ENCODE measurements at regions not wholly inside any gene's neighbourhood (a gene's known extent, or its start where the extent isn't known, plus 50 kb on each side); places are given as distances from the start of the nearest gene placed in this dataset.

GRCh38 chr18:61679836-61680235 is 213.0 kb downstream of the RNF152 start:
- Histone ChIP-seq H3K79me1 (ENCODE audit: low read depth, low read length) (no peaks in the 10 kb centered on the region), H3K4me1 (ENCODE audit: control insufficient read depth in 2 of 2, insufficient read depth in 1 of 2, low read depth in 1 of 2, low read length in 2 of 2) (no peaks in the 10 kb centered on the region), H3K4me2 (ENCODE audit: insufficient read depth, low read length, poor library complexity, severe bottlenecking) (no peak overlapping the region), H3K27me3 (ENCODE audit: control insufficient read depth in 3 of 3, insufficient read depth in 3 of 3, low read depth in 1 of 3, low read length in 3 of 3) (peaks cover 0 to 4% (median 0%) of the 10 kb centered on the region in 3 experiments), H3K4ac (ENCODE audit: low read length) (no peak overlapping the region), H4K8ac (ENCODE audit: low read depth, low read length) (no peak overlapping the region), H3K18ac (ENCODE audit: low read length) (no peak overlapping the region), H3K4me3 (ENCODE audit: low read length in 2 of 2) (no peak overlapping the region), H2BK15ac (ENCODE audit: low read length) (no peak overlapping the region), H2BK5ac (ENCODE audit: low read length) (no peak overlapping the region), H3K36me3 (replicated peaks in 1 of 2; ENCODE audit: control insufficient read depth in 2 of 2, insufficient read depth in 2 of 2, low read length in 2 of 2) (no peaks in the 10 kb centered on the region), H3K9me3 (replicated peaks in 1 of 2; ENCODE audit: control insufficient read depth in 2 of 2, insufficient read depth in 1 of 2, low read depth in 1 of 2, low read length in 2 of 2) (peaks cover 2 to 6% of the 10 kb centered on the region in 2 donors), H2BK12ac (ENCODE audit: low read length) (no peak overlapping the region), H2BK120ac (ENCODE audit: low read depth, low read length) (no peak overlapping the region), H2AK5ac (ENCODE audit: low read depth, low read length) (no peak overlapping the region), H3K23ac (ENCODE audit: low read depth, low read length, poor library complexity) (no peak overlapping the region), H4K91ac (ENCODE audit: low read depth, low read length, poor library complexity) (no peak overlapping the region), H3K14ac (ENCODE audit: low read length) (no peak overlapping the region), H3K9ac (ENCODE audit: low read depth, low read length, poor library complexity) (no peak overlapping the region), H3K27ac (replicated peaks; ENCODE audit: low read length) (no peak overlapping the region), H2AFZ (ENCODE audit: low read length) (no peak overlapping the region)
- WGBS, 2 donors (ENCODE audit: extremely low coverage in 2 of 2, insufficient read length in 2 of 2, insufficient replicate concordance in 1 of 2), result no CpG with 5 or more reads among the region's 3 CpGs
- no peak for DNase-seq (ENCODE audit: low spot score)

- no peaks in the 10 kb centered on the region for H3K36me3 ChIP-seq (replicated peaks in 1 of 2; ENCODE audit: control insufficient read depth in 2 of 2, insufficient read depth in 2 of 2, low read length in 2 of 2)
- H2BK5ac ChIP-seq (ENCODE audit: low read length), result no peak overlapping the region
- WGBS, 2 donors (ENCODE audit: extremely low coverage in 2 of 2, insufficient read length in 2 of 2, insufficient replicate concordance in 1 of 2), result no CpG with 5 or more reads among the region's 4 CpGs
- H3K27me3 ChIP-seq (ENCODE audit: control insufficient read depth in 3 of 3, insufficient read depth in 3 of 3, low read depth in 1 of 3, low read length in 3 of 3), result peaks cover 0 to 4% (median 0%) of the 10 kb centered on the region in 3 experiments
- no peak overlapping the region for H4K8ac ChIP-seq (ENCODE audit: low read depth, low read length)
- no peak overlapping the region for H3K23ac ChIP-seq (ENCODE audit: low read depth, low read length, poor library complexity)
- H3K4me1 ChIP-seq (ENCODE audit: control insufficient read depth in 2 of 2, insufficient read depth in 1 of 2, low read depth in 1 of 2, low read length in 2 of 2), result no peaks in the 10 kb centered on the region
- H3K4ac ChIP-seq (ENCODE audit: low read length), result no peak overlapping the region
- H2BK15ac ChIP-seq (ENCODE audit: low read length), result no peak overlapping the region
- no peak overlapping the region for H3K14ac ChIP-seq (ENCODE audit: low read length)
- no peak overlapping the region for H2AK5ac ChIP-seq (ENCODE audit: low read depth, low read length)
- H3K9me3 ChIP-seq (replicated peaks in 1 of 2; ENCODE audit: control insufficient read depth in 2 of 2, insufficient read depth in 1 of 2, low read depth in 1 of 2, low read length in 2 of 2), result peaks cover 2 to 6% of the 10 kb centered on the region in 2 donors
- H3K79me1 ChIP-seq (ENCODE audit: low read depth, low read length), result no peaks in the 10 kb centered on the region
- DNase-seq (ENCODE audit: low spot score), result no peak
- no peak overlapping the region for H4K91ac ChIP-seq (ENCODE audit: low read depth, low read length, poor library complexity)
- H3K4me3 ChIP-seq (ENCODE audit: low read length in 2 of 2), result no peak overlapping the region
- H3K4me2 ChIP-seq (ENCODE audit: insufficient read depth, low read length, poor library complexity, severe bottlenecking), result no peak overlapping the region
- H3K18ac ChIP-seq (ENCODE audit: low read length), result no peak overlapping the region
- H3K27ac ChIP-seq (replicated peaks; ENCODE audit: low read length), result no peak overlapping the region
- H3K9ac ChIP-seq (ENCODE audit: low read depth, low read length, poor library complexity), result no peak overlapping the region
- no peak overlapping the region for H2BK120ac ChIP-seq (ENCODE audit: low read depth, low read length)
- H2BK12ac ChIP-seq (ENCODE audit: low read length), result no peak overlapping the region
- H2AFZ ChIP-seq (ENCODE audit: low read length), result no peak overlapping the region
These were observed 215.3 kb downstream of the RNF152 start for GRCh38 chr18:61677435-61677970.

- no peak overlapping the region for H3K4ac ChIP-seq (ENCODE audit: low read length)
- H3K14ac ChIP-seq (ENCODE audit: low read length), result no peak overlapping the region
- H3K4me2 ChIP-seq (ENCODE audit: insufficient read depth, low read length, poor library complexity, severe bottlenecking), result no peak overlapping the region
- no peak overlapping the region for H3K27ac ChIP-seq (replicated peaks; ENCODE audit: low read length)
- no peaks in the 10 kb centered on the region for H3K4me1 ChIP-seq (ENCODE audit: control insufficient read depth in 2 of 2, insufficient read depth in 1 of 2, low read depth in 1 of 2, low read length in 2 of 2)
- no peak overlapping the region for H2BK120ac ChIP-seq (ENCODE audit: low read depth, low read length)
- H3K9me3 ChIP-seq (replicated peaks in 1 of 2; ENCODE audit: control insufficient read depth in 2 of 2, insufficient read depth in 1 of 2, low read depth in 1 of 2, low read length in 2 of 2), result peaks cover 2 to 6% of the 10 kb centered on the region in 2 donors
- H3K9ac ChIP-seq (ENCODE audit: low read depth, low read length, poor library complexity), result no peak overlapping the region
- H3K36me3 ChIP-seq (replicated peaks in 1 of 2; ENCODE audit: control insufficient read depth in 2 of 2, insufficient read depth in 2 of 2, low read length in 2 of 2), result no peaks in the 10 kb centered on the region
- no peak overlapping the region for H3K18ac ChIP-seq (ENCODE audit: low read length)
- H4K8ac ChIP-seq (ENCODE audit: low read depth, low read length), result no peak overlapping the region
- no peak overlapping the region for H2BK5ac ChIP-seq (ENCODE audit: low read length)
- no peak overlapping the region for H3K23ac ChIP-seq (ENCODE audit: low read depth, low read length, poor library complexity)
- no peak overlapping the region for H2AK5ac ChIP-seq (ENCODE audit: low read depth, low read length)
- WGBS, 2 donors (ENCODE audit: extremely low coverage in 2 of 2, insufficient read length in 2 of 2, insufficient replicate concordance in 1 of 2), result no CpG with 5 or more reads among the region's 2 CpGs
- DNase-seq (ENCODE audit: low spot score), result no peak
- no peak overlapping the region for H3K4me3 ChIP-seq (ENCODE audit: low read length in 2 of 2)
- no peak overlapping the region for H2BK15ac ChIP-seq (ENCODE audit: low read length)
- H3K79me1 ChIP-seq (ENCODE audit: low read depth, low read length), result no peaks in the 10 kb centered on the region
- H2BK12ac ChIP-seq (ENCODE audit: low read length), result no peak overlapping the region
- peaks cover 0 to 4% (median 0%) of the 10 kb centered on the region in 3 experiments for H3K27me3 ChIP-seq (ENCODE audit: control insufficient read depth in 3 of 3, insufficient read depth in 3 of 3, low read depth in 1 of 3, low read length in 3 of 3)
- no peak overlapping the region for H2AFZ ChIP-seq (ENCODE audit: low read length)
- H4K91ac ChIP-seq (ENCODE audit: low read depth, low read length, poor library complexity), result no peak overlapping the region
These were observed 215.9 kb downstream of the RNF152 start for GRCh38 chr18:61676773-61677434.

- H4K91ac ChIP-seq (ENCODE audit: low read depth, low read length, poor library complexity), result no peak overlapping the region
- no peak overlapping the region for H3K4me3 ChIP-seq (ENCODE audit: low read length in 2 of 2)
- no peak for DNase-seq (ENCODE audit: low spot score)
- H2BK15ac ChIP-seq (ENCODE audit: low read length), result no peak overlapping the region
- H3K9ac ChIP-seq (ENCODE audit: low read depth, low read length, poor library complexity), result no peak overlapping the region
- WGBS, 2 donors (ENCODE audit: extremely low coverage in 2 of 2, insufficient read length in 2 of 2, insufficient replicate concordance in 1 of 2), result no CpG with 5 or more reads among the region's 1 CpG
- no peak overlapping the region for H2AK5ac ChIP-seq (ENCODE audit: low read depth, low read length)
- H3K9me3 ChIP-seq (replicated peaks in 1 of 2; ENCODE audit: control insufficient read depth in 2 of 2, insufficient read depth in 1 of 2, low read depth in 1 of 2, low read length in 2 of 2), result no peaks in the 10 kb centered on the region
- no peak overlapping the region for H4K8ac ChIP-seq (ENCODE audit: low read depth, low read length)
- no peak overlapping the region for H3K4me2 ChIP-seq (ENCODE audit: insufficient read depth, low read length, poor library complexity, severe bottlenecking)
- no peaks in the 10 kb centered on the region for H3K4me1 ChIP-seq (ENCODE audit: control insufficient read depth in 2 of 2, insufficient read depth in 1 of 2, low read depth in 1 of 2, low read length in 2 of 2)
- H2BK12ac ChIP-seq (ENCODE audit: low read length), result no peak overlapping the region
- H3K36me3 ChIP-seq (replicated peaks in 1 of 2; ENCODE audit: control insufficient read depth in 2 of 2, insufficient read depth in 2 of 2, low read length in 2 of 2), result no peaks in the 10 kb centered on the region
- no peak overlapping the region for H3K27ac ChIP-seq (replicated peaks; ENCODE audit: low read length)
- H2BK120ac ChIP-seq (ENCODE audit: low read depth, low read length), result no peak overlapping the region
- no peak overlapping the region for H2BK5ac ChIP-seq (ENCODE audit: low read length)
- H3K79me1 ChIP-seq (ENCODE audit: low read depth, low read length), result no peaks in the 10 kb centered on the region
- H3K27me3 ChIP-seq (ENCODE audit: control insufficient read depth in 3 of 3, insufficient read depth in 3 of 3, low read depth in 1 of 3, low read length in 3 of 3), result no peaks in the 10 kb centered on the region
- H3K4ac ChIP-seq (ENCODE audit: low read length), result no peak overlapping the region
- no peak overlapping the region for H3K23ac ChIP-seq (ENCODE audit: low read depth, low read length, poor library complexity)
- H3K14ac ChIP-seq (ENCODE audit: low read length), result no peak overlapping the region
- H3K18ac ChIP-seq (ENCODE audit: low read length), result no peak overlapping the region
- H2AFZ ChIP-seq (ENCODE audit: low read length), result no peak overlapping the region
These were observed 223.5 kb downstream of the RNF152 start for GRCh38 chr18:61669320-61669719.
